ENCODE measurements at regions not wholly inside any gene's neighbourhood (a gene's known extent, or its start where the extent isn't known, plus 50 kb on each side); places are given as distances from the start of the nearest gene placed in this dataset.

GRCh38 chr9:27645161-27645840 is 72.0 kb upstream of the C9orf72 start:
- TF ChIP-seq, protein P1, sequence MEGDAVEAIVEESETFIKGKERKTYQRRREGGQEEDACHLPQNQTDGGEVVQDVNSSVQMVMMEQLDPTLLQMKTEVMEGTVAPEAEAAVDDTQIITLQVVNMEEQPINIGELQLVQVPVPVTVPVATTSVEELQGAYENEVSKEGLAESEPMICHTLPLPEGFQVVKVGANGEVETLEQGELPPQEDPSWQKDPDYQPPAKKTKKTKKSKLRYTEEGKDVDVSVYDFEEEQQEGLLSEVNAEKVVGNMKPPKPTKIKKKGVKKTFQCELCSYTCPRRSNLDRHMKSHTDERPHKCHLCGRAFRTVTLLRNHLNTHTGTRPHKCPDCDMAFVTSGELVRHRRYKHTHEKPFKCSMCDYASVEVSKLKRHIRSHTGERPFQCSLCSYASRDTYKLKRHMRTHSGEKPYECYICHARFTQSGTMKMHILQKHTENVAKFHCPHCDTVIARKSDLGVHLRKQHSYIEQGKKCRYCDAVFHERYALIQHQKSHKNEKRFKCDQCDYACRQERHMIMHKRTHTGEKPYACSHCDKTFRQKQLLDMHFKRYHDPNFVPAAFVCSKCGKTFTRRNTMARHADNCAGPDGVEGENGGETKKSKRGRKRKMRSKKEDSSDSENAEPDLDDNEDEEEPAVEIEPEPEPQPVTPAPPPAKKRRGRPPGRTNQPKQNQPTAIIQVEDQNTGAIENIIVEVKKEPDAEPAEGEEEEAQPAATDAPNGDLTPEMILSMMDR (optimal IDR thresholded peaks at IDR 0.05 in 1 of 3, IDR thresholded peaks at IDR 0.05 in 1 of 3, conservative IDR thresholded peaks at IDR 0.05 in 1 of 3; ENCODE audit: extremely low read depth in 1 of 3, insufficient read depth in 2 of 3, low read length in 3 of 3) = no peak
- TF ChIP-seq EZH2 (IDR thresholded peaks at IDR 0.05; ENCODE audit: low read length) = no peak

All from keratinocyte (primary cell).